ENCODE measurements at regions not wholly inside any gene's neighbourhood (a gene's known extent, or its start where the extent isn't known, plus 50 kb on each side); places are given as distances from the start of the nearest gene placed in this dataset.
"Not testable (repeated sequence)": the region's sequence is repeated elsewhere in the genome, so short reads cannot be mapped to it uniquely, and the experiment has no call there.

GRCh38 chr1:196059210-196059609, 549.0 kb downstream of the KCNT2 start:
- Histone ChIP-seq H3K36me3 (ENCODE audit: control insufficient read depth, insufficient read depth, low read length) (no peaks in the 10 kb centered on the region), H3K27me3 (ENCODE audit: control insufficient read depth, insufficient read depth, low read length) (no peaks in the 10 kb centered on the region), H3K9me3 (ENCODE audit: control insufficient read depth, insufficient read depth, low read length) (no peaks in the 10 kb centered on the region), H3K27ac (ENCODE audit: low read length) (no peak overlapping the region), H3K4me3 (ENCODE audit: low read length) (no peak overlapping the region), H3K4me1 (ENCODE audit: control insufficient read depth, insufficient read depth, low read length) (no peaks in the 10 kb centered on the region)
- DNase-seq (ENCODE audit: low read depth, low spot score), result no peak

- no peaks in the 10 kb centered on the region for H3K27me3 ChIP-seq (ENCODE audit: control insufficient read depth, insufficient read depth, low read length)
- H3K4me3 ChIP-seq (ENCODE audit: low read length), result no peak overlapping the region
- H3K36me3 ChIP-seq (ENCODE audit: control insufficient read depth, insufficient read depth, low read length), result no peaks in the 10 kb centered on the region
- no CpG with 5 or more reads among the region's 4 CpGs for WGBS (ENCODE audit: insufficient coverage, insufficient read length)
- H3K4me1 ChIP-seq (ENCODE audit: control insufficient read depth, insufficient read depth, low read length), result no peaks in the 10 kb centered on the region
- H3K27ac ChIP-seq (ENCODE audit: low read length), result no peak overlapping the region
- DNase-seq (ENCODE audit: low read depth, low spot score), result peak; percentile 1
- H3K9me3 ChIP-seq (ENCODE audit: control insufficient read depth, insufficient read depth, low read length), result no peaks in the 10 kb centered on the region
Measured at GRCh38 chr1:196056966-196057365, 551.3 kb downstream of the KCNT2 start.

GRCh38 chr1:196049407-196049806, 558.8 kb downstream of the KCNT2 start:
- no peaks in the 10 kb centered on the region for H3K9me3 ChIP-seq (ENCODE audit: control insufficient read depth, insufficient read depth, low read length)
- H3K27ac ChIP-seq (ENCODE audit: low read length), result no peak overlapping the region
- no peak for DNase-seq (ENCODE audit: low read depth, low spot score)
- no CpG with 5 or more reads among the region's 2 CpGs for WGBS (ENCODE audit: insufficient coverage, insufficient read length)
- H3K4me3 ChIP-seq (ENCODE audit: low read length), result no peak overlapping the region
- no peaks in the 10 kb centered on the region for H3K27me3 ChIP-seq (ENCODE audit: control insufficient read depth, insufficient read depth, low read length)
- H3K4me1 ChIP-seq (ENCODE audit: control insufficient read depth, insufficient read depth, low read length), result no peaks in the 10 kb centered on the region
- no peaks in the 10 kb centered on the region for H3K36me3 ChIP-seq (ENCODE audit: control insufficient read depth, insufficient read depth, low read length)

DNA sequence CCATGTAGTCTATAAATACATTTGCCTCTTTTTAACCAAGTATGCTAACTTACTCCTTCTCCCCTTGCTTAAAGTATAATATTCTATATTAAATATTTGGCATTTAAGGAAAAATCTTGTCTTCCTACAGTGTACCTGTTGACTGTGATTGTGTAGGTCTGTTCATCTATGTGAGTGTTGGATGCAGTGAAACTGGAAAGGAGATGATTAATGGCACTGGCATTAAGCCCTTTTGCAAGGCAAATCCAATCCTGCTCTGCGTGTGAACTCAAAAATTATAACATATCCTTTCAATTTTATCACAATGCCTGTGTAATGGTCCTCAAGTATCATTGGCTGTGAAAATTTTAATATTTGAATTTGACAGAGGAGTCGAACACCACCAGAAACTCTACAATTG, 565.0 kb downstream of the KCNT2 start:
- Histone ChIP-seq H3K4me3 (ENCODE audit: low read length) (no peak overlapping the region), H3K36me3 (ENCODE audit: control insufficient read depth, insufficient read depth, low read length) (no peaks in the 10 kb centered on the region), H3K9me3 (ENCODE audit: control insufficient read depth, insufficient read depth, low read length) (no peaks in the 10 kb centered on the region), H3K27me3 (ENCODE audit: control insufficient read depth, insufficient read depth, low read length) (no peaks in the 10 kb centered on the region), H3K4me1 (ENCODE audit: control insufficient read depth, insufficient read depth, low read length) (no peaks in the 10 kb centered on the region), H3K27ac (ENCODE audit: low read length) (no peak overlapping the region)
- no peak for DNase-seq (ENCODE audit: low read depth, low spot score)
- WGBS (ENCODE audit: insufficient coverage, insufficient read length), result no CpG with 5 or more reads among the region's 2 CpGs

GRCh38 chr1:196034080-196034706, 574.0 kb downstream of the KCNT2 start:
- Histone ChIP-seq H3K27ac (ENCODE audit: low read length) (no peak overlapping the region), H3K4me1 (ENCODE audit: control insufficient read depth, insufficient read depth, low read length) (no peaks in the 10 kb centered on the region), H3K27me3 (ENCODE audit: control insufficient read depth, insufficient read depth, low read length) (no peaks in the 10 kb centered on the region), H3K9me3 (ENCODE audit: control insufficient read depth, insufficient read depth, low read length) (no peaks in the 10 kb centered on the region), H3K36me3 (ENCODE audit: control insufficient read depth, insufficient read depth, low read length) (no peaks in the 10 kb centered on the region), H3K4me3 (ENCODE audit: low read length) (no peak overlapping the region)
- no CpG with 5 or more reads among the region's 6 CpGs for whole genome bisulfite sequencing (ENCODE audit: insufficient coverage, insufficient read length)
- no peak for DNase-seq (ENCODE audit: low read depth, low spot score)

- not testable (repeated sequence) for H3K27me3 ChIP-seq (ENCODE audit: control insufficient read depth, insufficient read depth, low read length); H3K4me1 ChIP-seq (ENCODE audit: control insufficient read depth, insufficient read depth, low read length); H3K9me3 ChIP-seq (ENCODE audit: control insufficient read depth, insufficient read depth, low read length); DNase-seq (ENCODE audit: low read depth, low spot score); H3K36me3 ChIP-seq (ENCODE audit: control insufficient read depth, insufficient read depth, low read length); H3K4me3 ChIP-seq (ENCODE audit: low read length); H3K27ac ChIP-seq (ENCODE audit: low read length)
- no CpG with 5 or more reads among the region's 2 CpGs for WGBS (ENCODE audit: insufficient coverage, insufficient read length)
Measured at GRCh38 chr1:196031387-196031786, 576.9 kb downstream of the KCNT2 start.

DNA sequence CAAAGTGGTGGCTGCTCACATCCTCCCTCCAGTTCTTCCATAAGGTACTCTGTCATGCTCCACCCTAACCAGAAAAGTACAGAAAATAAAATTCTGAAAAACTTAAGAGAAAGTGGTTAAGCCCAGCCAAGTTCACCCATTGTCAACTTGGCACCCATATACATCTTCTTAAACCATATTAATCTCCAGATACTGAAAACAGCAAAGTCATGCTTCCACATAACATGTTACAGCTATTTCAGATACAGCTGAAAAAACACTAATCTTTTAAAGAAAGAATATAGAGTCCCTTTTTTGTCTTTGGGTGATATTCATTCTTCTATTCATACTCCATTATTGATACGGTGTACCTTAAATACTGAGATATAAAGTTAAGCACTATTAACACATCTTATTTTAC, 577.8 kb downstream of the KCNT2 start:
- H3K4me3 ChIP-seq (ENCODE audit: low read length), result no peak overlapping the region
- no peak overlapping the region for H3K27ac ChIP-seq (ENCODE audit: low read length)
- no peaks in the 10 kb centered on the region for H3K9me3 ChIP-seq (ENCODE audit: control insufficient read depth, insufficient read depth, low read length)
- H3K27me3 ChIP-seq (ENCODE audit: control insufficient read depth, insufficient read depth, low read length), result no peaks in the 10 kb centered on the region
- DNase-seq (ENCODE audit: low read depth, low spot score), result no peak
- no peaks in the 10 kb centered on the region for H3K36me3 ChIP-seq (ENCODE audit: control insufficient read depth, insufficient read depth, low read length)
- WGBS (ENCODE audit: insufficient coverage, insufficient read length), result no CpG with 5 or more reads among the region's 1 CpG
- no peaks in the 10 kb centered on the region for H3K4me1 ChIP-seq (ENCODE audit: control insufficient read depth, insufficient read depth, low read length)

DNA sequence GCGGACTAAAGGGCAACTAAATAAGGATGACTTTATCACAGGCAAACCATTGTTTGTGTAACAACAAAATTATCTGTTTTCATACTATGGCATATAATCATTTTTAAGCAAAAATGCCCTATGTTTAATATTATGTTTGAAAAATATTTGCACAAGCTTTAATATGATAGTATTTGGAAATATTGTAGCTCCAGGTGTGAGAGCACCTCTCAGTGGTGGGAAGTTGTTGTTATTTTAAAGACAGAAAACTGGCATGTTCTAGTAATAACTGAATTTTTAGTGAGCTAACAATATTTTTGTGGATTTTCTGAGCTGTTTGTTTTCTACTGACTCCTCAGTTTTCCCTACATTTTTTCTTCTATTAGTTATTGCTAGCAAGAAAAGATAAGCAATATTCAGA, 578.8 kb downstream of the KCNT2 start:
- WGBS (ENCODE audit: insufficient coverage, insufficient read length), result no CpG with 5 or more reads among the region's 1 CpG
- no peaks in the 10 kb centered on the region for H3K9me3 ChIP-seq (ENCODE audit: control insufficient read depth, insufficient read depth, low read length)
- H3K4me1 ChIP-seq (ENCODE audit: control insufficient read depth, insufficient read depth, low read length), result no peaks in the 10 kb centered on the region
- no peak overlapping the region for H3K4me3 ChIP-seq (ENCODE audit: low read length)
- no peaks in the 10 kb centered on the region for H3K27me3 ChIP-seq (ENCODE audit: control insufficient read depth, insufficient read depth, low read length)
- no peaks in the 10 kb centered on the region for H3K36me3 ChIP-seq (ENCODE audit: control insufficient read depth, insufficient read depth, low read length)
- H3K27ac ChIP-seq (ENCODE audit: low read length), result no peak overlapping the region
- DNase-seq (ENCODE audit: low read depth, low spot score), result no peak

GRCh38 chr1:196027127-196027526, 581.1 kb downstream of the KCNT2 start:
- Histone ChIP-seq H3K36me3 (ENCODE audit: control insufficient read depth, insufficient read depth, low read length) (no peaks in the 10 kb centered on the region), H3K4me3 (ENCODE audit: low read length) (no peak overlapping the region), H3K4me1 (ENCODE audit: control insufficient read depth, insufficient read depth, low read length) (no peaks in the 10 kb centered on the region), H3K27me3 (ENCODE audit: control insufficient read depth, insufficient read depth, low read length) (no peaks in the 10 kb centered on the region), H3K9me3 (ENCODE audit: control insufficient read depth, insufficient read depth, low read length) (no peaks in the 10 kb centered on the region), H3K27ac (ENCODE audit: low read length) (no peak overlapping the region)
- WGBS (ENCODE audit: insufficient coverage, insufficient read length), result no CpG with 5 or more reads among the region's 1 CpG
- DNase-seq (ENCODE audit: low read depth, low spot score), result no peak

GRCh38 chr1:196021174-196021573, 587.1 kb downstream of the KCNT2 start:
- not testable (repeated sequence) for H3K36me3 ChIP-seq (ENCODE audit: control insufficient read depth, insufficient read depth, low read length); H3K4me1 ChIP-seq (ENCODE audit: control insufficient read depth, insufficient read depth, low read length); DNase-seq (ENCODE audit: low read depth, low spot score); H3K27ac ChIP-seq (ENCODE audit: low read length); H3K9me3 ChIP-seq (ENCODE audit: control insufficient read depth, insufficient read depth, low read length); H3K27me3 ChIP-seq (ENCODE audit: control insufficient read depth, insufficient read depth, low read length); H3K4me3 ChIP-seq (ENCODE audit: low read length)
- WGBS (ENCODE audit: insufficient coverage, insufficient read length), result no CpG with 5 or more reads among the region's 7 CpGs

GRCh38 chr1:196009362-196009761, 598.9 kb downstream of the KCNT2 start:
- DNase-seq (ENCODE audit: low read depth, low spot score), result no peak
- Histone ChIP-seq H3K27me3 (ENCODE audit: control insufficient read depth, insufficient read depth, low read length) (no peaks in the 10 kb centered on the region), H3K27ac (ENCODE audit: low read length) (no peak overlapping the region), H3K4me1 (ENCODE audit: control insufficient read depth, insufficient read depth, low read length) (no peaks in the 10 kb centered on the region), H3K4me3 (ENCODE audit: low read length) (no peak overlapping the region), H3K36me3 (ENCODE audit: control insufficient read depth, insufficient read depth, low read length) (no peaks in the 10 kb centered on the region), H3K9me3 (ENCODE audit: control insufficient read depth, insufficient read depth, low read length) (no peaks in the 10 kb centered on the region)

Data from iPS DF 6.9 (cell line).